ENCODE measurements at regions not wholly inside any gene's neighbourhood (a gene's known extent, or its start where the extent isn't known, plus 50 kb on each side); places are given as distances from the start of the nearest gene placed in this dataset.
"Not testable (repeated sequence)": the region's sequence is repeated elsewhere in the genome, so short reads cannot be mapped to it uniquely, and the experiment has no call there.

DNA sequence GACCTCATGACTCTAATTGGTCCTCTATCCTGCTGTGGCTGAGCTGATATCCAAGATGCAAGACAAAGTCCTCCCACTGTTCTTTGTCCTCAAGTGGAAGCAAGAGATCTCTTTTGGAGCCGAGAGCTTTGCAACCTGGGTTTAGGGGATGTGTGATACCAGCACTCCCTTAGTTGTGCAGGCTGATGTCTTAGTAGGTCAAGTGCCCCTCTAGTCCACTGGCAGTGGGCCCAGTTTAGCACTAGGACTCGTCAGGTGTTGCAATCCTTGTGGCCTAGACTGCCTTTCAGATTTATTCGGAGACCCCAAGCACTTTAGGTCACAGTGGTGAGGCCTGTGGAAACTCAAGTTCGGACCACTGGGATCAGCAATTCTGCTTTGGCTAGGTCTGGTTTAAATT is 64.0 kb downstream of the GPRASP3 start:
- H3K4me3 Mint-ChIP-seq, result no peak overlapping the region
- no peaks in the 10 kb centered on the region for H3K27me3 Mint-ChIP-seq
- H3K36me3 Mint-ChIP-seq (ENCODE audit: low read depth), result peaks cover 28% of the 10 kb centered on the region
- ATAC-seq (no peak), DNase-seq (no peak)
- H3K9me3 Mint-ChIP-seq, result peaks cover 5% of the 10 kb centered on the region
- no peak overlapping the region for H3K27ac Mint-ChIP-seq
- no peaks in the 10 kb centered on the region for H3K4me1 Mint-ChIP-seq

- Mint-ChIP-seq H3K27ac (no peak overlapping the region), H3K9me3 (peaks cover 5% of the 10 kb centered on the region), H3K36me3 (ENCODE audit: low read depth) (peaks cover 35% of the 10 kb centered on the region), H3K27me3 (no peaks in the 10 kb centered on the region), H3K4me3 (no peak overlapping the region), H3K4me1 (no peaks in the 10 kb centered on the region)
- no peak for DNase-seq
- no peak for ATAC-seq
These were observed 66.7 kb downstream of the GPRASP3 start for GRCh38 chrX:102787283-102787682.

DNA sequence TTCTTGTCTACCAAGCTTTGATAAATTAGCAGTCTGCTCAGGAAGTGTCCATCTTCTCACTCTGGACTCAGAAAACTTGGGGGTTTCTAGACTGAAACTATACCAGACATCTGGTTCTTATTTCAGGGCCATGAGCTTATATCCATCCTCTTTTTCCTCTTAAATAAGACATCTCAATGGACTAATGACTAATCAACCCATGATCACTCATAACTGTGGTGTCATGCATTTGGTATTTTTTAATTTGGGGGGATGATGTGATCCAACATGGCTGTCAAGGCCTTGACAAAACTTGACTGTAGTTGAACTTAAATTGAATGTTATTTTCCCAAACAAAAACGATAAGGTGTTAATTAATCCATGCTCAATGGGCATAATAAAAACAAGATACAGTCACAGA is 87.8 kb downstream of the GPRASP3 start:
- no peak for ATAC-seq
- Mint-ChIP-seq H3K9me3 (no peaks in the 10 kb centered on the region), H3K27me3 (no peaks in the 10 kb centered on the region)

GRCh38 chrX:102818269-102818668 is 97.7 kb downstream of the GPRASP3 start:
- ATAC-seq, H3K27ac Mint-ChIP-seq, H3K27me3 Mint-ChIP-seq, H3K9me3 Mint-ChIP-seq, H3K4me3 Mint-ChIP-seq, H3K4me1 Mint-ChIP-seq, DNase-seq: not testable (repeated sequence)
- peaks cover 38% of the 10 kb centered on the region for H3K36me3 Mint-ChIP-seq (ENCODE audit: low read depth)

More for the DNA sequence above, 87.8 kb downstream of the GPRASP3 start:
- no peaks in the 10 kb centered on the region for H3K4me1 Mint-ChIP-seq
- H3K4me3 Mint-ChIP-seq, result no peak overlapping the region
- no peak overlapping the region for H3K27ac Mint-ChIP-seq
- peaks cover 2% of the 10 kb centered on the region for H3K36me3 Mint-ChIP-seq (ENCODE audit: low read depth)
- DNase-seq, result no peak

GRCh38 chrX:102832661-102833060 is 104.4 kb upstream of the RAB40AL start:
- no peak overlapping the region for H3K4me3 Mint-ChIP-seq
- H3K9me3 Mint-ChIP-seq, result no peaks in the 10 kb centered on the region
- peaks cover 15% of the 10 kb centered on the region for H3K36me3 Mint-ChIP-seq (ENCODE audit: low read depth)
- H3K27ac Mint-ChIP-seq, result no peak overlapping the region
- no peaks in the 10 kb centered on the region for H3K27me3 Mint-ChIP-seq
- DNase-seq, result no peak
- no peak for ATAC-seq
- no peaks in the 10 kb centered on the region for H3K4me1 Mint-ChIP-seq

DNA sequence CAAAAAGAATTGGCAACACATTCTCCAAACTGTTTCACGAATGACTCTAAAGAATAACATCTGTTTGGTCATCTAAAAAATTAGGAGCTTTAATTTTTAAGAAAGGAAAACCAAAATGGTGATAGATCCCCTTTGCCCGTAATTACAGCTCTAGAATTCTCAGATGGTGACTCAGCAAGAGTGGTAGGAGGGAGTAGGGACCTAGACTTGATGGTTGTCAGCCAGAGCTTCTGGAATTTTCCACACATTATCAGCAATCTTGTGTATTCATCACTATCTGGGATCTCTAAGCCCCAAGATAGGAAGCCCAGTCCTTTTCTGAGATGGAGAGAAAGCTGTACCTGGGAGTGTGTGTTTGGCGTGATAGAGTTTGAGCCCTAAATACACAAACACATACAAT is 103.9 kb upstream of the RAB40AL start:
- Mint-ChIP-seq H3K4me3 (no peak overlapping the region), H3K36me3 (ENCODE audit: low read depth) (peaks cover 15% of the 10 kb centered on the region), H3K4me1 (no peaks in the 10 kb centered on the region), H3K27me3 (no peaks in the 10 kb centered on the region), H3K27ac (no peak overlapping the region), H3K9me3 (no peaks in the 10 kb centered on the region)
- DNase-seq (no peak), ATAC-seq (no peak)

- Mint-ChIP-seq H3K9me3 (no peaks in the 10 kb centered on the region), H3K36me3 (ENCODE audit: low read depth) (peaks cover 10% of the 10 kb centered on the region), H3K4me1 (no peaks in the 10 kb centered on the region), H3K27ac (no peak overlapping the region), H3K27me3 (no peaks in the 10 kb centered on the region), H3K4me3 (no peak overlapping the region)
- ATAC-seq (no peak), DNase-seq (peak; percentile 2)
These were observed 101.4 kb upstream of the RAB40AL start for GRCh38 chrX:102835504-102836146.

- no peak for ATAC-seq
- H3K4me1 Mint-ChIP-seq, result no peaks in the 10 kb centered on the region
- no peak for DNase-seq
- H3K27me3 Mint-ChIP-seq, result no peaks in the 10 kb centered on the region
- no peaks in the 10 kb centered on the region for H3K9me3 Mint-ChIP-seq
- H3K4me3 Mint-ChIP-seq, result no peak overlapping the region
- H3K27ac Mint-ChIP-seq, result no peak overlapping the region
- peaks cover 3% of the 10 kb centered on the region for H3K36me3 Mint-ChIP-seq (ENCODE audit: low read depth)
These were observed 99.2 kb upstream of the RAB40AL start for GRCh38 chrX:102837847-102838246.

- DNase-seq (no peak), ATAC-seq (no peak)
- Mint-ChIP-seq H3K27me3 (no peaks in the 10 kb centered on the region), H3K4me3 (no peak overlapping the region), H3K4me1 (no peaks in the 10 kb centered on the region), H3K9me3 (no peaks in the 10 kb centered on the region), H3K36me3 (ENCODE audit: low read depth) (peaks cover 2% of the 10 kb centered on the region), H3K27ac (no peak overlapping the region)
These were observed 96.0 kb upstream of the RAB40AL start for GRCh38 chrX:102840871-102841705.

DNA sequence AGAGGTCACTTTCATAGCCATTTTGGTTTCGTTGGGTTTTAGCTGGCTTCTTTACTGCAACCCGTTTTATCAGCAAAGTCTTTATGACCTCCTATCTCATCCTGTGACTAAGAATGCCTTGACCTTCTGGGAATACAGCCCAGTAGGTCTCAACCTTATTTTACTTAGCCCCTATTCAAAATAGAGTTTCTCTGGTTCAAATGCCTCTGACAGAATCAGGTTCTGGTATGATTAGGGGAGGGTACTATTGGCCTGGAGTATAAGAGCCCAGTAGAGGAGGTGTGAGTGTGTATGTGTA is 95.4 kb upstream of the RAB40AL start:
- peaks cover 3% of the 10 kb centered on the region for H3K4me1 Mint-ChIP-seq
- peaks cover 2% of the 10 kb centered on the region for H3K36me3 Mint-ChIP-seq (ENCODE audit: low read depth)
- no peaks in the 10 kb centered on the region for H3K9me3 Mint-ChIP-seq
- H3K4me3 Mint-ChIP-seq, result no peak overlapping the region
- no peak overlapping the region for H3K27ac Mint-ChIP-seq
- DNase-seq (no peak), ATAC-seq (no peak)
- no peaks in the 10 kb centered on the region for H3K27me3 Mint-ChIP-seq

GRCh38 chrX:102845020-102845419 is 92.1 kb upstream of the RAB40AL start:
- no peak for DNase-seq
- Mint-ChIP-seq H3K36me3 (ENCODE audit: low read depth) (peaks cover 10% of the 10 kb centered on the region), H3K9me3 (no peaks in the 10 kb centered on the region), H3K27ac (no peak overlapping the region), H3K4me1 (peaks cover 3% of the 10 kb centered on the region), H3K27me3 (no peaks in the 10 kb centered on the region), H3K4me3 (no peak overlapping the region)
- ATAC-seq, result no peak

- H3K36me3 Mint-ChIP-seq (ENCODE audit: low read depth), result peaks cover 10% of the 10 kb centered on the region
- H3K27me3 Mint-ChIP-seq, result no peaks in the 10 kb centered on the region
- no peak overlapping the region for H3K4me3 Mint-ChIP-seq
- ATAC-seq (no peak), DNase-seq (no peak)
- peaks cover 3% of the 10 kb centered on the region for H3K4me1 Mint-ChIP-seq
- no peak overlapping the region for H3K27ac Mint-ChIP-seq
- no peaks in the 10 kb centered on the region for H3K9me3 Mint-ChIP-seq
These were observed 90.4 kb upstream of the RAB40AL start for GRCh38 chrX:102846544-102847236.

DNA sequence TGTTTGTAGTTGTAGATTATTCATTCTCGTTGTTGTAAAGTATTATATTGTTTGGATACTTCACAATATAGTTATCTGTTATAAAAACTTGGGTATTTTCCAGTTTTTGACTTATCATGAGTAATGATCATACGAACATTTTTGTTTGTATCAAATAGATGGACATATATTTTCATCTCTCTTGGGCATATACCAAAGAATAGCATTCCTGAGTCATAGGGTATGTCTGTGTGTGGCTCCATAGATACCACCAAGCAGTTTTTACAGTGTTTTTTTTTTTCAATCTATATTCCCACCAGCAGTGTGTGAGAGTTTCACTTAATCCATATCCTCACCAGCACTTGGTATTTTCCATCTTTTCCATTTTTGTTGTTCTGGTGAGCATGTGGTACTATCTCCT is 89.7 kb upstream of the RAB40AL start:
- Mint-ChIP-seq H3K27ac (no peak overlapping the region), H3K27me3 (no peaks in the 10 kb centered on the region), H3K4me3 (no peak overlapping the region), H3K4me1 (peaks cover 3% of the 10 kb centered on the region), H3K9me3 (no peaks in the 10 kb centered on the region), H3K36me3 (ENCODE audit: low read depth) (peaks cover 10% of the 10 kb centered on the region)
- DNase-seq (no peak), ATAC-seq (no peak)

DNA sequence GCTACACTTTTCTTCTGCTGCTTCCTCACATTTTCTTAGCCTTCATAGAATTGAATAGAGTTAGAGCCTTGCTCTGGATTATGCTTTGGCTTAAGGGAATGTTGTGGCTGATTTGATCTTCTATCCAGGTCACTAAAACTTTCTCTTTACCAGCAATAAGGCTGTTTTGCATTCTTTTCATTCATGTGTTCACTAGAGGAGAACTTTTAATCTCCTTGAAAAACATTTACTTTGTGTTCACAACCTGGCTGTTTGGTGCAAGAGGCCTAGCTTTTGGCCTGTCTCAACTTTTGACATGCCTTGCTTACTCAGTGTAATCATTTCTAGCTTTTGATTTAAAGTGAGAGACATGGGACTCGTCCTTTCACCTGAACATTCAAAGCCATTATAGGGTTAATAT is 87.7 kb upstream of the RAB40AL start:
- H3K36me3 Mint-ChIP-seq (ENCODE audit: low read depth), result peaks cover 16% of the 10 kb centered on the region

More for the DNA sequence above, 87.7 kb upstream of the RAB40AL start:
- Mint-ChIP-seq H3K9me3 (no peaks in the 10 kb centered on the region), H3K27me3 (no peaks in the 10 kb centered on the region), H3K27ac (no peak overlapping the region), H3K4me1 (peaks cover 3% of the 10 kb centered on the region), H3K4me3 (no peak overlapping the region)
- DNase-seq (no peak), ATAC-seq (no peak)

All from activated naive CD8-positive, alpha-beta T cell treated with anti-CD3 and anti-CD28 coated beads, Interleukin-2, amount 50 U/mL, for 24 hours (primary cell).